ENCODE measurements at regions not wholly inside any gene's neighbourhood (a gene's known extent, or its start where the extent isn't known, plus 50 kb on each side); places are given as distances from the start of the nearest gene placed in this dataset.
A peak's percentile ranks its signal among the peaks of the same experiment; 100 is the strongest.

DNA sequence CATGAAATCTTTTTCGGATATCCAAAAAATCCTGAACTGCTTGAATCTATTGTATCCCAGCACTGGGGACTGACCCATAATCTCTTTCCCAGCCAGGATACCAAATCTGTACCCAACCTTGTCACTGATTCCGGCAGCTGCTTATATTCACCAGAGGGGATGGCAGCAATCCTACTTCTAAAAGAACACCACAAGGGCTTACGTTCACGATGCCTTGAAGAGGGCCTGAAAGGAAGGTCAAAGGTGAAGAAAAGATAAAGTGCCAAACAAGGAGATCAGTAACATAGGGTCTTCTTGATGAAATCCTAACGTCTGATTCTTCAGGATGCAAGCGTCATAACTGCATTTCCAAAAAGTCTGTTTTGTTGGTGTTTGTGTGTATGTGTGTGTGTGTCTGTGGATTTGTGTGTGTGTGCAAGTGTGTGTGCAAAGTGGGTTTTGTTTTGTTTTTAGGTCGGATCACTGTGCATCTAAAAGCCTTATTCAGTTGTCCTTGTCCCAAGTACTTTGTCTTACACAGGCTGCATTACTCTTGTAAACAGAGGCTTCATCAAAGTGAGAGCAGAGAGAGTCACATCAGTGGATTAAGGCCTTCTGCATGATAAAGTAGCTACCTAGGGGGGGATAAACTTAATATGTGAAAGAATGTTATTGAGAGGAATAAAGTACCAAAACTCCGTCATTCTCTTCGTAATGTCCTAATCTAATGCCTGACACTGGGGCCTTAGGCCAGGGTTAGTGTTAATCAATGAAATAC lies 179.3 kb downstream of the BARHL2 start:
- Histone ChIP-seq H3K27me3 (ENCODE audit: insufficient read depth, low read length, poor library complexity) (no peaks in the 10 kb centered on the region), H3K4me1 (ENCODE audit: insufficient read depth, low read length) (peaks cover 58% of the 10 kb centered on the region), H3K4me2 (ENCODE audit: insufficient read depth, low read length) (no peak overlapping the region), H3K9ac (ENCODE audit: low read depth, low read length) (no peak overlapping the region), H2AFZ (ENCODE audit: low read depth, low read length) (no peak overlapping the region), H3K27ac (ENCODE audit: low read length) (peak overlapping the region; percentile 36), H3K9me3 (ENCODE audit: insufficient read depth, low read length, severe bottlenecking) (no peaks in the 10 kb centered on the region), H3K4me3 (ENCODE audit: low read depth in 1 of 2, low read length in 2 of 2) (no peak overlapping the region), H3K36me3 (ENCODE audit: insufficient read depth, low read length) (no peaks in the 10 kb centered on the region), H4K20me1 (ENCODE audit: insufficient read depth, low read length) (no peaks in the 10 kb centered on the region), H3K79me2 (ENCODE audit: insufficient read depth, low read length) (no peaks in the 10 kb centered on the region)
- TF ChIP-seq, protein P1, sequence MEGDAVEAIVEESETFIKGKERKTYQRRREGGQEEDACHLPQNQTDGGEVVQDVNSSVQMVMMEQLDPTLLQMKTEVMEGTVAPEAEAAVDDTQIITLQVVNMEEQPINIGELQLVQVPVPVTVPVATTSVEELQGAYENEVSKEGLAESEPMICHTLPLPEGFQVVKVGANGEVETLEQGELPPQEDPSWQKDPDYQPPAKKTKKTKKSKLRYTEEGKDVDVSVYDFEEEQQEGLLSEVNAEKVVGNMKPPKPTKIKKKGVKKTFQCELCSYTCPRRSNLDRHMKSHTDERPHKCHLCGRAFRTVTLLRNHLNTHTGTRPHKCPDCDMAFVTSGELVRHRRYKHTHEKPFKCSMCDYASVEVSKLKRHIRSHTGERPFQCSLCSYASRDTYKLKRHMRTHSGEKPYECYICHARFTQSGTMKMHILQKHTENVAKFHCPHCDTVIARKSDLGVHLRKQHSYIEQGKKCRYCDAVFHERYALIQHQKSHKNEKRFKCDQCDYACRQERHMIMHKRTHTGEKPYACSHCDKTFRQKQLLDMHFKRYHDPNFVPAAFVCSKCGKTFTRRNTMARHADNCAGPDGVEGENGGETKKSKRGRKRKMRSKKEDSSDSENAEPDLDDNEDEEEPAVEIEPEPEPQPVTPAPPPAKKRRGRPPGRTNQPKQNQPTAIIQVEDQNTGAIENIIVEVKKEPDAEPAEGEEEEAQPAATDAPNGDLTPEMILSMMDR (IDR thresholded peaks at IDR 0.05; ENCODE audit: borderline replicate concordance, extremely low read depth, low read length, poor library complexity, severe bottlenecking) = no peak
- no peak for TF ChIP-seq EZH2 (IDR thresholded peaks at IDR 0.05; ENCODE audit: borderline replicate concordance, low read depth, low read length, severe bottlenecking)
- no peak for DNase-seq
- ATAC-seq (ENCODE audit: insufficient read depth, low read depth) = no peak

DNA sequence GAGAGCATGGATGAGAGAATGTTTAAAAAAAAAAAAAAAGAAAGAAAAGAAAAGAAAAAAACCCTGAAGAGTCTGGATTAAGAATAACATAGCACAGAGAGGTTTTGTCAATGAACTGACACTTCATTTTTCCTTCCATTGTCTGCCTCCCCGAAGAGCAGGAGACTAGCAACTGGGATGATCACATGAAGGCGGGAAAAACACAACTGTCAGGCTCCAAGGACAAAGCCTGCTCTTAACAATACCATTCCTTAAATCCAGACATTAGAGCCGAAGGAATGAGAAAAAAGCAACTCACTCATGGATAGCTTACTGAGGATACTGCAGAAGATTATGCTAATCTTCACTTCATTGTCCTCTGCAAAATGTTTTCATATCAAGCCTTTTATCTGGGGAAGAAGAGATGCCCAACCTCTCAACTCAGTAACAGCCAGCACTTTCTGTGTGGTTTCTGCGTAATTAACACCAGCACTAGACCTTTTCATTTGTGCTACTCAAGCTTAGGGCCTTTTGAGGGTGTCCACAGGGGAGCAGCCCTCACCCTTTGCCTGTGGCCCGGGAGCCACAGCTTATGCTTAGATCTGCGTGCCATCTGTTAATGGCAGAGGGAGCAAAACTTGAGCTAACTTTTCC lies 182.3 kb downstream of the BARHL2 start:
- Histone ChIP-seq H3K9ac (ENCODE audit: low read depth, low read length) (peak overlapping the region; percentile 24), H3K36me3 (ENCODE audit: insufficient read depth, low read length) (no peaks in the 10 kb centered on the region)

DNA sequence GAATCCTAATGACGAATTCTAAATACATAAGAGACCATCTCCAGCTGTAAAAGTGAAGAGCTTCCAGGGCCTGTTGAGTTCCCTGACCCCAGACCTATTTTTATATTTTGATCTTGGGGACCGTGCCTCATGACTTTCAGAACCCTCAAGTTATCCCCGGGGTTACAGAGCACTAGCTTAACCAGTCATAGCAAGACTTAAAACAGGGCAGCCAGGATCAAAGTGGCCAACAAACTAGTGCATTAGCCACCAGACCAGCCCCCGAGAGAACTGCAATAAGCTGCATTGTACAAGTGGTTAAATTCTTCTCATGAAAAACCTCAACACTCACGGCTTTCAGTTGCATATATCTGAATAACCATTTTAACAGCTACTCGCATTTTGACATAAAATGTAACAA lies 183.0 kb downstream of the BARHL2 start:
- H3K27ac ChIP-seq (ENCODE audit: low read length) = peak overlapping the region; percentile 83
- peak; percentile 69 for ATAC-seq (ENCODE audit: insufficient read depth, low read depth)
- no peak overlapping the region for H3K4me2 ChIP-seq (ENCODE audit: insufficient read depth, low read length)
- H3K9ac ChIP-seq (ENCODE audit: low read depth, low read length) = peak overlapping the region; percentile 24
- H3K4me1 ChIP-seq (ENCODE audit: insufficient read depth, low read length) = peaks cover 58% of the 10 kb centered on the region
- H2AFZ ChIP-seq (ENCODE audit: low read depth, low read length) = no peak overlapping the region
- no peaks in the 10 kb centered on the region for H4K20me1 ChIP-seq (ENCODE audit: insufficient read depth, low read length)
- H3K4me3 ChIP-seq (ENCODE audit: low read depth in 1 of 2, low read length in 2 of 2) = no peak overlapping the region
- DNase-seq = peak; percentile 62
- no peaks in the 10 kb centered on the region for H3K27me3 ChIP-seq (ENCODE audit: insufficient read depth, low read length, poor library complexity)
- no peaks in the 10 kb centered on the region for H3K79me2 ChIP-seq (ENCODE audit: insufficient read depth, low read length)
- no peaks in the 10 kb centered on the region for H3K36me3 ChIP-seq (ENCODE audit: insufficient read depth, low read length)
- H3K9me3 ChIP-seq (ENCODE audit: insufficient read depth, low read length, severe bottlenecking) = no peaks in the 10 kb centered on the region
- no peak for TF ChIP-seq EZH2 (IDR thresholded peaks at IDR 0.05; ENCODE audit: borderline replicate concordance, low read depth, low read length, severe bottlenecking)
- TF ChIP-seq, protein P1 (IDR thresholded peaks at IDR 0.05; ENCODE audit: borderline replicate concordance, extremely low read depth, low read length, poor library complexity, severe bottlenecking) = no peak

More for the DNA sequence above, 182.3 kb downstream of the BARHL2 start:
- H3K4me3 ChIP-seq (ENCODE audit: low read depth in 1 of 2, low read length in 2 of 2) = no peak overlapping the region
- H3K27ac ChIP-seq (ENCODE audit: low read length) = peak overlapping the region; percentile 83
- peak; percentile 84 for ATAC-seq (ENCODE audit: insufficient read depth, low read depth)
- DNase-seq = peak; percentile 60
- TF ChIP-seq, protein P1 (IDR thresholded peaks at IDR 0.05; ENCODE audit: borderline replicate concordance, extremely low read depth, low read length, poor library complexity, severe bottlenecking) = peak; percentile 25
- no peak for TF ChIP-seq EZH2 (IDR thresholded peaks at IDR 0.05; ENCODE audit: borderline replicate concordance, low read depth, low read length, severe bottlenecking)
- no peaks in the 10 kb centered on the region for H3K27me3 ChIP-seq (ENCODE audit: insufficient read depth, low read length, poor library complexity)
- H3K4me1 ChIP-seq (ENCODE audit: insufficient read depth, low read length) = peaks cover 58% of the 10 kb centered on the region
- no peak overlapping the region for H3K4me2 ChIP-seq (ENCODE audit: insufficient read depth, low read length)
- no peaks in the 10 kb centered on the region for H3K79me2 ChIP-seq (ENCODE audit: insufficient read depth, low read length)
- H4K20me1 ChIP-seq (ENCODE audit: insufficient read depth, low read length) = no peaks in the 10 kb centered on the region
- peak overlapping the region; percentile 33 for H2AFZ ChIP-seq (ENCODE audit: low read depth, low read length)
- H3K9me3 ChIP-seq (ENCODE audit: insufficient read depth, low read length, severe bottlenecking) = no peaks in the 10 kb centered on the region

Data from DND-41 (cell line).